Vagina (tissue), 2 donors: ENCODE measurements at regions not wholly inside any gene's neighbourhood (a gene's known extent, or its start where the extent isn't known, plus 50 kb on each side); places are given as distances from the start of the nearest gene placed in this dataset.
A peak's percentile ranks its signal among the peaks of the same experiment; 100 is the strongest.

Experiments
- DNase-seq, 2 donors: peaks; one replicate each; pipeline ENCODE4 v3.0.0-alpha.2; 2017; ENCODE audit errors: extremely low spot score in 2 of 2
- H3K27ac ChIP-seq: fragments of 200-600 bp; sonication (generic); one replicate; pipeline ENCODE4 v1.5.1; 2019
- H3K27me3 ChIP-seq: fragments of 200-600 bp; sonication (generic); one replicate; pipeline ENCODE4 v1.5.1; 2019
- H3K36me3 ChIP-seq, 2 donors: fragments of 200-600 bp; sonication (generic); one replicate each; pipeline ENCODE4 v1.5.1; 2017 to 2019
- H3K4me1 ChIP-seq: fragments of 200-600 bp; sonication (generic); one replicate; pipeline ENCODE4 v1.5.1; 2019
- H3K4me3 ChIP-seq, 2 donors: fragments of 200-600 bp; sonication (generic); 1 replicate in 1 of 2; 2 replicates in 1 of 2; pipeline ENCODE4 v1.5.1; 2016 to 2019
- H3K9me3 ChIP-seq: fragments of 200-600 bp; sonication (generic); one replicate; pipeline ENCODE4 v1.5.1; 2019
- POLR2A ChIP-seq, 2 donors: fragments of 450-650 bp; IDR thresholded peaks; one replicate each; pipeline ENCODE4 v1.6.1; 2017; ENCODE audit warnings: antibody characterized with exemption in 2 of 2, mild to moderate bottlenecking in 2 of 2, moderate library complexity in 2 of 2
- POLR2AphosphoS5 ChIP-seq, 2 donors: sonication (generic); formaldehyde crosslinking; IDR thresholded peaks; one replicate each; pipeline ENCODE4 v1.9.0; 2017; ENCODE audit warnings: antibody characterized with exemption in 2 of 2, mild to moderate bottlenecking in 2 of 2, low read depth in 1 of 2; ENCODE audit not compliant: insufficient read depth in 1 of 2
- intact Hi-C: fragments of 100-400 bp; cut with DNase I; formaldehyde crosslinking; loops from one replicate; pipeline ENCODE4 v1.15.1; 2023
- TF ChIP-seq, protein P1 (sequence below), 3 experiments: fragments of 450-650 bp in 2 of 3; fragments of 200-600 bp in 1 of 3; sonication (generic) in 1 of 3; IDR thresholded peaks; one replicate each; pipeline ENCODE4 v1.5.1; 2017 to 2019; ENCODE audit warnings: antibody characterized with exemption in 3 of 3, mild to moderate bottlenecking in 2 of 3, moderate library complexity in 2 of 3

DNA sequence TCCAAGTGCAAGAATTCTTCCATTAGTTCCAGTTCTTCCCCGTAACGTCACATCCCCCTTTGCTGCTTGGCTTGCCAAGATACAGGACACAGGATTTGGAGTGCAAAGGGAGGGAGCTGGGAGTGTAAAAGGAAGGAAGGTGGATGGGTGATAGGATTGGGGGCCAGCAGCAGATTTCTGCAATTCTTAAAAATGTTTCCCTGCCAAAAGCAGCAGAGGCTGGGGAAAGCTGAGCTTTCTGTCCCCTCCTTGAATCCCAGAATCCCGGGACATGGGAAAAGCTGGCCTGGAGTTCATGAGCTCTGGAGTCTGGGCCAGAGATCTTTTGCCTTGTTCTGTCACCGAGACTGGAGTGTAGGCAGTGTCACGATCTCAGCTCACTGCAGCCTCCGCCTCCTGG, 60.0 kb upstream of the EPB41L1 start:
- H3K36me3 ChIP-seq, result no peaks in the 10 kb centered on the region
- H3K4me3 ChIP-seq, result peak overlapping the region in 1 of 2 donors; percentile 60
- no peaks in the 10 kb centered on the region for H3K9me3 ChIP-seq
- TF ChIP-seq POLR2AphosphoS5 (IDR thresholded peaks at IDR 0.05; ENCODE audit: insufficient read depth in 1 of 2, low read depth in 1 of 2) (no peak), POLR2A (IDR thresholded peaks at IDR 0.05) (no peak)
- TF ChIP-seq, protein P1, sequence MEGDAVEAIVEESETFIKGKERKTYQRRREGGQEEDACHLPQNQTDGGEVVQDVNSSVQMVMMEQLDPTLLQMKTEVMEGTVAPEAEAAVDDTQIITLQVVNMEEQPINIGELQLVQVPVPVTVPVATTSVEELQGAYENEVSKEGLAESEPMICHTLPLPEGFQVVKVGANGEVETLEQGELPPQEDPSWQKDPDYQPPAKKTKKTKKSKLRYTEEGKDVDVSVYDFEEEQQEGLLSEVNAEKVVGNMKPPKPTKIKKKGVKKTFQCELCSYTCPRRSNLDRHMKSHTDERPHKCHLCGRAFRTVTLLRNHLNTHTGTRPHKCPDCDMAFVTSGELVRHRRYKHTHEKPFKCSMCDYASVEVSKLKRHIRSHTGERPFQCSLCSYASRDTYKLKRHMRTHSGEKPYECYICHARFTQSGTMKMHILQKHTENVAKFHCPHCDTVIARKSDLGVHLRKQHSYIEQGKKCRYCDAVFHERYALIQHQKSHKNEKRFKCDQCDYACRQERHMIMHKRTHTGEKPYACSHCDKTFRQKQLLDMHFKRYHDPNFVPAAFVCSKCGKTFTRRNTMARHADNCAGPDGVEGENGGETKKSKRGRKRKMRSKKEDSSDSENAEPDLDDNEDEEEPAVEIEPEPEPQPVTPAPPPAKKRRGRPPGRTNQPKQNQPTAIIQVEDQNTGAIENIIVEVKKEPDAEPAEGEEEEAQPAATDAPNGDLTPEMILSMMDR (IDR thresholded peaks at IDR 0.05), result no peak
- H3K27me3 ChIP-seq, result no peaks in the 10 kb centered on the region
- intact Hi-C loops, result no loop called here
- DNase-seq, result no peak
- peak overlapping the region; percentile 4 for H3K27ac ChIP-seq
- peaks cover 40% of the 10 kb centered on the region for H3K4me1 ChIP-seq

DNA sequence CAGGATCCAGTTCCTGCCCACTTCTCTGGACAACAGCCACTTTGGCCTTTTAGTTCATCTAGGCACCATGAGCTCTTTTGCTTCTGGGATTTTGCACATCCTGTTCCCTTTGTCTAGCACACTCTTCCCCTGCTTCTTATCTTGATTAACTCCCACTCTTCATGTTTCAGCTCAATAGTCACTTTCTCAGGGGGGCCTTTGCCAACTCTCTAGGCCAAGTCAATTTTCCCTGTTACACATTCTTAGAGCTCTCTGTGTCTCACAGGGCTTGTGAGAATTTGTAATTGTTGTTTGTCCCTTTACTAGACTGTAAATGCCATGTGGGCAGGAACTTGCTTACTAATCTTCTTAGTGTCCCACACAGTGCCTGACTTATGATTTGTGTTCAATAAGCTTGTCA, 58.1 kb upstream of the EPB41L1 start:
- Histone ChIP-seq H3K4me3 (no peak overlapping the region), H3K4me1 (peaks cover 39% of the 10 kb centered on the region), H3K27ac (no peak overlapping the region), H3K27me3 (no peaks in the 10 kb centered on the region), H3K9me3 (no peaks in the 10 kb centered on the region), H3K36me3 (no peaks in the 10 kb centered on the region)
- intact Hi-C loops, result no loop called here
- no peak for DNase-seq
- TF ChIP-seq POLR2A (IDR thresholded peaks at IDR 0.05) (no peak), POLR2AphosphoS5 (IDR thresholded peaks at IDR 0.05; ENCODE audit: insufficient read depth in 1 of 2, low read depth in 1 of 2) (no peak)
- TF ChIP-seq, protein P1 (IDR thresholded peaks at IDR 0.05), result no peak

DNA sequence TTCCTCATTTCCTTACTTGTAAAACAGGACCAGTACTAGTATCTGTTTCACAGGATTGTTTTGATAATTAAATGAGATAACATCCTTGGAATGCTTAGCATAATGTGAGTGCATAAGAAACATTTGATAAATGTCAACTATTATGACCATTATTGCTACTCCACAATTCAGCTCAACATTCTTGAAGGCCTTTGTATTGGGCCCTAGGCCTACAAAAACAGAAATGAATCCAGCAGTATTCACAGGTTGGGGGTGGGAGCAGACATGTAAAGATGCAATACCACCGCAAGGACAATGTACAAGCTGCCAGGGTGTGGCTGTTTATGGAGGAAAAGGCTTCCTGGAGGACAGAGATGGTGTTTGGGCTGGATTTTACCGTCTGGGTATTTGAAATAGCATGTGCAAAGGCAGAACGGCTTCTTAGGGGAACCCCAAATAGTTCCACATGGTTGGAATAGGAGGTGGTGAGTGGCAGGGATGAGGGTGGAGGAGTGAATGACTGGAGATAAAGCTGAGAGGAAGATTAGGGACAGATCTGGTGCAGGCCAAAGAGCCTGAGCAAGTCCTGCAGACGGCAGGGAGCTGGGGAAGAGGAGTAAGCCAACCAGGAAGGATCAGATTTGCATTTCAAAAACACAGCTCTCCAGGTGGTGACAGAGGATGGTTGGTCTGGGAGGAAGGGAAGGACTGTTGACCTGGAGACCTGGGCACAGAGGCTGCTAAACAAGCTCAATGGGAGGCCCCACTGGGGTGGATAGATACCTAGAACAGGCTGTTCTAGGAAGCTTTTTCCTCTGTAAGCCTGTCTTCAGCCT, 57.0 kb upstream of the EPB41L1 start:
- TF ChIP-seq POLR2AphosphoS5 (IDR thresholded peaks at IDR 0.05; ENCODE audit: insufficient read depth in 1 of 2, low read depth in 1 of 2), result no peak
- TF ChIP-seq, protein P1 (IDR thresholded peaks at IDR 0.05), result no peak
- TF ChIP-seq POLR2A (IDR thresholded peaks at IDR 0.05), result no peak
- no peaks in the 10 kb centered on the region for H3K27me3 ChIP-seq
- H3K4me1 ChIP-seq, result peaks cover 31% of the 10 kb centered on the region
- intact Hi-C loops, result no loop called here
- peak overlapping the region; percentile 4 for H3K27ac ChIP-seq
- no peaks in the 10 kb centered on the region for H3K36me3 ChIP-seq
- no peak overlapping the region for H3K4me3 ChIP-seq
- H3K9me3 ChIP-seq, result no peaks in the 10 kb centered on the region
- no peak for DNase-seq

DNA sequence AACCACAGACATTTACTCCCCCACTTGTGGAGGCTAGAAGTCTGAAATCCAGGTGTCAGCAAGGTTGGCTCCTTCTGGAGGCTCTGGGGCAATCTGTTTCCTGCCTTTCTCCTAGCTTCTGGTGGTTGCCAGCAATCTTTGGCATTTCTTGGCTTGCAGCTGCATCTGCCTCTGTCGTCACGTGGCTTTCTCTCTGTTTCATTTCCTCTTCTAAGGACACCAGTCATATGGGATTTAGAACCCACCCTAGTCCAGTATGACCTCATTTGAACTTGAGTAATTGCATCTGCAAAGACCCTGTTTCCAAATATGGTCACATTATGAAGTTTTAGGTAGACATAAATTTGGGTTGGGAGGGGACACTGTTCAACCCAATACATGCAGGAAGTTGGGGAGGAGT, 56.2 kb upstream of the EPB41L1 start:
- Histone ChIP-seq H3K27me3 (no peaks in the 10 kb centered on the region), H3K36me3 (no peaks in the 10 kb centered on the region), H3K4me1 (peaks cover 31% of the 10 kb centered on the region), H3K9me3 (no peaks in the 10 kb centered on the region), H3K4me3 (no peak overlapping the region), H3K27ac (no peak overlapping the region)
- TF ChIP-seq, protein P1 (IDR thresholded peaks at IDR 0.05), result no peak
- no peak for TF ChIP-seq POLR2A (IDR thresholded peaks at IDR 0.05)
- no peak for TF ChIP-seq POLR2AphosphoS5 (IDR thresholded peaks at IDR 0.05; ENCODE audit: insufficient read depth in 1 of 2, low read depth in 1 of 2)
- intact Hi-C loops, result no loop called here
- no peak for DNase-seq

DNA sequence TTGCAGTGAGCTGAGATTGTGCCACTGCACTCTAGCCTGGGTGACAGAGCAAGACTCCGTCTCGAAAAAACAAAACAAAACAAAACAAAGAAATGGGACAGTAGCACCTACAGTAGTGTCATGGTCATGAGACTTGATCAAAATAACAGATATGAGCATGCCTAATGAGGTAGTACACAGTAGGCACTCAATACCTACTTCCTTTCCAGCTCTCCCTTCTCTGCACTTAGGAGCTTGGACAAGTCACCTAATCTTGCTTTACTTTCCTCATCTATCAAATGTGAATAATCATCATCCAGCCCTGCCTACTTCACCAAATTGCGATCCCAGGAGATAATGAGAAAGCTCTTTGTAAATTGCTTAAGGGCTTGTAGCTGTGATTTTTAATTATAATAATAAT, 55.4 kb upstream of the EPB41L1 start:
- intact Hi-C loops, result no loop called here

More for the DNA sequence above, 55.4 kb upstream of the EPB41L1 start:
- no peaks in the 10 kb centered on the region for H3K27me3 ChIP-seq
- H3K9me3 ChIP-seq, result no peaks in the 10 kb centered on the region
- H3K4me1 ChIP-seq, result peaks cover 26% of the 10 kb centered on the region
- no peak for TF ChIP-seq POLR2A (IDR thresholded peaks at IDR 0.05)
- TF ChIP-seq, protein P1 (IDR thresholded peaks at IDR 0.05), result no peak
- TF ChIP-seq POLR2AphosphoS5 (IDR thresholded peaks at IDR 0.05; ENCODE audit: insufficient read depth in 1 of 2, low read depth in 1 of 2), result no peak
- DNase-seq, result no peak
- no peak overlapping the region for H3K27ac ChIP-seq
- no peak overlapping the region for H3K4me3 ChIP-seq
- no peaks in the 10 kb centered on the region for H3K36me3 ChIP-seq
